Mesenchymal stem cell (in vitro differentiated cells and primary cell): ENCODE measurements at regions not wholly inside any gene's neighbourhood (a gene's known extent, or its start where the extent isn't known, plus 50 kb on each side); places are given as distances from the start of the nearest gene placed in this dataset.

Source experiments
- DNase-seq: peaks from one replicate; pipeline ENCODE4 v3.0.0-alpha.2; 2013
- H2AFZ ChIP-seq: one replicate; pipeline ENCODE4 v1.6.1; 2013; ENCODE audit warnings: low read depth, mild to moderate bottlenecking, control low read depth, inconsistent platforms, low read length, moderate library complexity
- H2AK5ac ChIP-seq: 2 replicates; pipeline ENCODE4 v1.6.1; 2013; ENCODE audit warnings: low read length, moderate library complexity, mild to moderate bottlenecking, inconsistent platforms; ENCODE audit not compliant: severe bottlenecking
- H2BK120ac ChIP-seq: one replicate; pipeline ENCODE4 v1.6.1; 2013; ENCODE audit warnings: low read depth, mild to moderate bottlenecking, inconsistent platforms, low read length, moderate library complexity
- H2BK12ac ChIP-seq, 2 experiments: one replicate each; pipeline ENCODE4 v1.6.1; 2013; ENCODE audit warnings: inconsistent platforms in 2 of 2, low read length in 2 of 2, mild to moderate bottlenecking in 2 of 2, moderate library complexity in 2 of 2, control low read depth in 1 of 2
- H2BK15ac ChIP-seq: one replicate; pipeline ENCODE4 v1.6.1; 2013; ENCODE audit warnings: mild to moderate bottlenecking, low read depth, inconsistent platforms; ENCODE audit not compliant: poor library complexity, severe bottlenecking
- H2BK5ac ChIP-seq: 2 replicates; pipeline ENCODE4 v1.6.1; 2013; ENCODE audit warnings: low read depth, mild to moderate bottlenecking, low read length, control low read depth, inconsistent platforms; ENCODE audit not compliant: poor library complexity, severe bottlenecking
- H3K14ac ChIP-seq, 2 experiments: one replicate each; pipeline ENCODE4 v1.6.1; 2013; ENCODE audit warnings: inconsistent platforms in 2 of 2, low read length in 2 of 2, control low read depth in 1 of 2, mild to moderate bottlenecking in 1 of 2, moderate library complexity in 1 of 2
- H3K18ac ChIP-seq, 2 experiments: one replicate each; pipeline ENCODE4 v1.6.1; 2013; ENCODE audit warnings: inconsistent platforms in 2 of 2, low read length in 2 of 2, control low read depth in 1 of 2, low read depth in 1 of 2, mild to moderate bottlenecking in 1 of 2
- H3K23ac ChIP-seq, 2 experiments: one replicate each; pipeline ENCODE4 v1.6.1; 2013; ENCODE audit warnings: inconsistent platforms in 2 of 2, low read length in 2 of 2, mild to moderate bottlenecking in 2 of 2, moderate library complexity in 2 of 2, control low read depth in 1 of 2
- H3K27ac ChIP-seq: 2 replicates; pipeline ENCODE4 v1.5.1; 2013; ENCODE audit warnings: mild to moderate bottlenecking, moderate library complexity, low read length, control low read depth, inconsistent platforms; ENCODE audit not compliant: poor library complexity, severe bottlenecking
- H3K27me3 ChIP-seq, 2 experiments: 2 replicates each; pipeline versions ENCODE4 v1.6.1 to v1.7.0; 2013; ENCODE audit warnings: low read length in 2 of 2, mild to moderate bottlenecking in 2 of 2, moderate library complexity in 2 of 2, control low read depth in 1 of 2, inconsistent platforms in 1 of 2; ENCODE audit not compliant: control insufficient read depth in 1 of 2, insufficient read depth in 1 of 2
- H3K36me3 ChIP-seq, 2 experiments: 2 replicates each; pipeline versions ENCODE4 v1.6.1 to v1.7.0; 2013; ENCODE audit warnings: low read length in 2 of 2, control low read depth in 1 of 2, inconsistent platforms in 1 of 2, low read depth in 1 of 2, mild to moderate bottlenecking in 1 of 2; ENCODE audit not compliant: insufficient read depth in 2 of 2, control insufficient read depth in 1 of 2
- H3K4ac ChIP-seq, 2 experiments: one replicate each; pipeline ENCODE4 v1.6.1; 2013; ENCODE audit warnings: inconsistent platforms in 2 of 2, low read length in 2 of 2, mild to moderate bottlenecking in 2 of 2, moderate library complexity in 2 of 2, control low read depth in 1 of 2, low read depth in 1 of 2
- H3K4me1 ChIP-seq: 2 replicates; pipeline ENCODE4 v1.6.1; 2013; ENCODE audit warnings: low read depth, low read length, control low read depth; ENCODE audit not compliant: control insufficient read depth, insufficient read depth
- H3K4me2 ChIP-seq: 2 replicates; pipeline ENCODE4 v1.6.1; 2013; ENCODE audit warnings: low read length, mild to moderate bottlenecking, inconsistent platforms; ENCODE audit not compliant: poor library complexity, severe bottlenecking
- H3K4me3 ChIP-seq, 2 experiments: 2 replicates each; pipeline versions ENCODE4 v1.5.1 to v1.7.0; 2013; ENCODE audit warnings: low read length in 2 of 2, mild to moderate bottlenecking in 2 of 2, control low read depth in 1 of 2, low read depth in 1 of 2; ENCODE audit not compliant: insufficient read depth in 1 of 2
- H3K79me1 ChIP-seq: replicated peaks from 2 replicates; pipeline ENCODE4 v1.6.1; 2013; ENCODE audit warnings: mild to moderate bottlenecking, control low read depth, low read length, inconsistent platforms; ENCODE audit not compliant: poor library complexity, severe bottlenecking
- H3K9ac ChIP-seq: 2 replicates; pipeline ENCODE4 v1.7.0; 2013; ENCODE audit warnings: mild to moderate bottlenecking, low read length, moderate library complexity
- H3K9me3 ChIP-seq: 2 replicates; pipeline ENCODE4 v1.7.0; 2013; ENCODE audit warnings: mild to moderate bottlenecking, low read length; ENCODE audit not compliant: control insufficient read depth
- H4K8ac ChIP-seq: one replicate; pipeline ENCODE4 v1.6.1; 2013; ENCODE audit warnings: inconsistent platforms, mild to moderate bottlenecking, low read length, moderate library complexity
- H4K91ac ChIP-seq: one replicate; pipeline ENCODE4 v1.6.1; 2013; ENCODE audit warnings: mild to moderate bottlenecking, low read length, inconsistent platforms
- WGBS: methylation state at CpG from one replicate; pipeline ENCODE4 v1.1.7; 2013; ENCODE audit warnings: mixed read lengths; 5-methylcytosine and 5-hydroxymethylcytosine counted together

DNA sequence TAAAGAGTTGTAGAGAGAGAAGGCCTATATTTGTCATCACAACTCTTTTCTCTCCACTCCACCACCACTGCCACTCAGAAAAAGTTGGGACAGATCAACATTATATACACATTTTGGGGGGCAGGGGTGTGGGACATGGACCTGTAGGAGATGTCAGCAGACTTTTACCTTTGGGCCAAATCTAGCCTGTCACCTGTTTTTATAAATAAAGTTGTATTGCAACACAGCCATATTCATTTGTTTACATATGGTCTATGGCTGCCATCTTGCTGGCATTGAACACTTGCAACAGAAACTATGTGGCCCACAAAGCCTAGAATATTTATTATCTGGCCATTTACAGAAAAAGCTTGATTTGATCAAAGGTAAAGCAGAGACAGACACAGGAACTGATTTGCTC lies 250.7 kb downstream of the BTG1 start:
- Histone ChIP-seq H4K91ac (no peak overlapping the region), H3K27ac (no peak overlapping the region), H2BK12ac (no peak overlapping the region), H3K4me1 (no peaks in the 10 kb centered on the region), H3K4ac (no peak overlapping the region), H2BK120ac (no peak overlapping the region), H4K8ac (no peak overlapping the region), H3K18ac (no peak overlapping the region), H2AK5ac (no peak overlapping the region), H3K79me1 (no peaks in the 10 kb centered on the region), H3K23ac (no peak overlapping the region), H3K4me2 (no peak overlapping the region), H2AFZ (no peak overlapping the region), H3K9ac (no peak overlapping the region), H3K9me3 (no peaks in the 10 kb centered on the region), H3K36me3 (no peaks in the 10 kb centered on the region), H3K14ac (no peak overlapping the region), H3K27me3 (peaks cover 0 to 3% of the 10 kb centered on the region in 2 experiments), H2BK5ac (no peak overlapping the region), H2BK15ac (no peak overlapping the region), H3K4me3 (no peak overlapping the region)
- DNase-seq = no peak

DNA sequence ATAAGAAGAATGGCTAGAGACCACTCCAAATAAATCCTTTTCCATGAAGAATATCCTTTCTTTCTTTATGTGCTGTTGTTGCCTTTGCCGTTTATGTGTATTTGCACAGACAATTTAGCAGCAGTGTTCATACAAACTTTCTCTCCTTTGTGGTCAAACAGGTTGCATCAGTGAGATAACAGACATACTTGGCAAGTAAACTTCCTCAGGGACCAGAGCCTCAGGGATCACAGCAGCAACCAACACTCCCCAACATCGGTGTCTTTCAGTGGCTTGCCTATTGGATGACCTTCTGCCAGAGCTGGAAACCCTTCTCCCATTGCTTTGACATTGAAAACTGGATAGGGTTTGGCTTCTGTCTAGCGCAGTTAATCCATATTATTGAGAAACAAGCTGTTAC lies 252.2 kb downstream of the BTG1 start:
- peaks cover 0 to 3% of the 10 kb centered on the region in 2 experiments for H3K27me3 ChIP-seq
- no peaks in the 10 kb centered on the region for H3K9me3 ChIP-seq
- no peak overlapping the region for H2BK15ac ChIP-seq
- DNase-seq = peak; percentile 17
- no peak overlapping the region for H3K23ac ChIP-seq
- no peak overlapping the region for H3K4ac ChIP-seq
- H3K9ac ChIP-seq = no peak overlapping the region
- no peak overlapping the region for H2BK120ac ChIP-seq
- H2AK5ac ChIP-seq = no peak overlapping the region
- peak overlapping the region in 1 of 2 experiments; percentile 21 for H3K18ac ChIP-seq
- 85% methylated on average over 2 of the region's 3 CpGs for WGBS
- no peak overlapping the region for H4K8ac ChIP-seq
- no peak overlapping the region for H3K4me2 ChIP-seq
- H3K4me3 ChIP-seq = no peak overlapping the region
- no peak overlapping the region for H2AFZ ChIP-seq
- no peaks in the 10 kb centered on the region for H3K4me1 ChIP-seq
- no peaks in the 10 kb centered on the region for H3K36me3 ChIP-seq
- H4K91ac ChIP-seq = no peak overlapping the region
- no peaks in the 10 kb centered on the region for H3K79me1 ChIP-seq
- no peak overlapping the region for H3K27ac ChIP-seq
- no peak overlapping the region for H2BK12ac ChIP-seq
- H2BK5ac ChIP-seq = no peak overlapping the region
- no peak overlapping the region for H3K14ac ChIP-seq

DNA sequence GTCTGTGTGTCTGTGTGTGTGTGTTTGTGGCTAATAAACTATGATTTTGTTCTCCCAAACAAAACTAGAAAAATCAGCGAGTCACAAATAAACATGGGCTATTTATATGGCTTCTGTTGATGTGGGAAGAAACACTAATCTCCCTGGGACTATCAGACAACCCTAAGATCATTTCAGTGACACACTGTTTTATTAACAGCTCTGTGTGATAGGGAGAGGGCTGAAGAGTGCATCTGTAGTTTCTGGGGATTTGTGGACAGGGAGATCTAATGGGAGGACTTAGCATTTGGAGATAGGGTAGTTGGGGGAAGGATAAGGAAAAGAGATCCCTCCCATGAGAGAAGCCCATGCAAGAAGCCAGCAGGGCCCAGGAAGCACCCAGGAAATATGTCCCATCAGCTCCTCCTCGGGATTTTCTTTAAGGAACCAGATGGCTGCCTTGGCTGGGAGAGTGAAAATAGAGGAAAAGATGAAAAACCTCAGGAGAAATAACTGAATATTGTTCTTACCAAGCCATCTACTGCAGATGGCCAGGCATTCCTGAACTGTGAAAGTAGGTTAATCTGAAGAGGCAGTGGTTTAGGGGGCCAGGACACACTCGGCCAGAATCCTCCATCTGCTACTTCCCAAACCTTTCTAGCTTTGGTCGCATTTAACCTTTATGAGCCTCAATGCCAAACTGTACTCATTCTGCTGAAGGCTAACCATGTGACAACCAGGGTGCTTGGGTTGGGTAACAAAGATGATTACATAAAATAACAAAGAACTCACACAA lies 253.4 kb downstream of the BTG1 start:
- no peak overlapping the region for H4K8ac ChIP-seq
- no peak overlapping the region for H3K14ac ChIP-seq
- 100% methylated on average over 2 of the region's 4 CpGs for WGBS
- H2AK5ac ChIP-seq = no peak overlapping the region
- H2BK5ac ChIP-seq = no peak overlapping the region
- H3K23ac ChIP-seq = no peak overlapping the region
- H3K9me3 ChIP-seq = no peaks in the 10 kb centered on the region
- no peak for DNase-seq
- no peak overlapping the region for H3K27ac ChIP-seq
- no peak overlapping the region for H3K4me2 ChIP-seq
- peak overlapping the region in 1 of 2 experiments; percentile 62 for H3K18ac ChIP-seq
- no peak overlapping the region for H2BK15ac ChIP-seq
- no peaks in the 10 kb centered on the region for H3K4me1 ChIP-seq
- H2BK12ac ChIP-seq = peak overlapping the region; percentile 23 to 52
- no peak overlapping the region for H4K91ac ChIP-seq
- peak overlapping the region; percentile 49 for H2BK120ac ChIP-seq
- H3K79me1 ChIP-seq = no peaks in the 10 kb centered on the region
- no peak overlapping the region for H3K4ac ChIP-seq
- H2AFZ ChIP-seq = peak overlapping the region; percentile 14
- no peaks in the 10 kb centered on the region for H3K36me3 ChIP-seq
- no peak overlapping the region for H3K4me3 ChIP-seq
- no peak overlapping the region for H3K9ac ChIP-seq
- H3K27me3 ChIP-seq = peaks cover 0 to 3% of the 10 kb centered on the region in 2 experiments

DNA sequence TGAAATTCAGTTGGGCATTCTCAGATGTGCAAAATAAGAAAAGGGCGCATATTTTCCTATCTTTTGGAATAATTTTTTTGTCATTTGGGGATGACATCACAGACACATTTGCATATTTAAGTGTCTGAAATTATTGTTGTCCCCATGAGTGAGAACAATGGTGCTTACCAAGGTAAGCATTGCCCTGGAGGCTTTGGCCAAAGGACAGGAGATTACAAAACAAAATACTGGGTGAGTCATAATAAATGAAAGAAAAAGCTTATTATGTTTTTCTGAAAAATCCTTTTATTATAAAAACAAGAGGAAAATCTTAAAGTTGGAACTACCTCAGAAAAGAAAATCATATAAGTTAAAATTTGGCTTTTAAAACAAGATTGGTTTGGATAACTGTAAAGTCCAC lies 254.9 kb downstream of the BTG1 start:
- H3K4ac ChIP-seq = no peak overlapping the region
- H3K9ac ChIP-seq = no peak overlapping the region
- no peaks in the 10 kb centered on the region for H3K4me1 ChIP-seq
- H2BK5ac ChIP-seq = no peak overlapping the region
- H2BK120ac ChIP-seq = no peak overlapping the region
- H3K14ac ChIP-seq = no peak overlapping the region
- no peak overlapping the region for H4K91ac ChIP-seq
- no peak overlapping the region for H3K4me3 ChIP-seq
- H3K18ac ChIP-seq = no peak overlapping the region
- DNase-seq = no peak
- H3K27ac ChIP-seq = no peak overlapping the region
- H3K27me3 ChIP-seq = no peaks in the 10 kb centered on the region
- H2AFZ ChIP-seq = no peak overlapping the region
- H2BK15ac ChIP-seq = no peak overlapping the region
- no peaks in the 10 kb centered on the region for H3K79me1 ChIP-seq
- H3K9me3 ChIP-seq = no peaks in the 10 kb centered on the region
- H3K23ac ChIP-seq = no peak overlapping the region
- 94% methylated on average over 1 of the region's 1 CpG for WGBS
- no peak overlapping the region for H2AK5ac ChIP-seq
- no peaks in the 10 kb centered on the region for H3K36me3 ChIP-seq
- H3K4me2 ChIP-seq = no peak overlapping the region
- no peak overlapping the region for H4K8ac ChIP-seq
- no peak overlapping the region for H2BK12ac ChIP-seq
